AG04449 (cell line): ENCODE measurements at regions not wholly inside any gene's neighbourhood (a gene's known extent, or its start where the extent isn't known, plus 50 kb on each side); places are given as distances from the start of the nearest gene placed in this dataset.

Source experiments
- CTCF ChIA-PET: fragments of 350-600 bp; formaldehyde crosslinking; extraction: SDS; loops from one replicate; lab custom pipeline; 2021; ENCODE audit warnings: antibody characterized with exemption; lab: Yijun Ruan, JAX
- POLR2A ChIA-PET: fragments of 400-600, 350-600 bp; formaldehyde crosslinking; extraction: SDS; loops from one replicate; lab custom pipeline; 2020; ENCODE audit warnings: antibody characterized with exemption, inconsistent platforms; lab: Yijun Ruan, JAX
- DNase-seq: peaks from one replicate; pipeline ENCODE4 v3.0.0-alpha.2; 2010; ENCODE audit warnings: low read depth, low spot score
- H3K4me3 ChIP-seq: 2 replicates; pipeline ENCODE4 v1.5.1; 2011; ENCODE audit warnings: low read depth, mild to moderate bottlenecking, control low read depth, low read length
- TF ChIP-seq, protein P1 (sequence below): IDR thresholded peaks from one replicate; pipeline ENCODE4 v1.5.1; 2011; ENCODE audit warnings: mild to moderate bottlenecking, moderate library complexity, low read length, control low read depth, inconsistent platforms; ENCODE audit not compliant: insufficient read depth; ENCODE audit errors: missing control alignments

- H3K4me3 ChIP-seq = no peak overlapping the region
- CTCF ChIA-PET = interaction anchor here (2.3 kb wide), 1 partner anchor 20 kb away, joined by 10 read pairs; no protein-coding TSS in a partner anchor
- DNase-seq = peak; percentile 94
- TF ChIP-seq, protein P1, sequence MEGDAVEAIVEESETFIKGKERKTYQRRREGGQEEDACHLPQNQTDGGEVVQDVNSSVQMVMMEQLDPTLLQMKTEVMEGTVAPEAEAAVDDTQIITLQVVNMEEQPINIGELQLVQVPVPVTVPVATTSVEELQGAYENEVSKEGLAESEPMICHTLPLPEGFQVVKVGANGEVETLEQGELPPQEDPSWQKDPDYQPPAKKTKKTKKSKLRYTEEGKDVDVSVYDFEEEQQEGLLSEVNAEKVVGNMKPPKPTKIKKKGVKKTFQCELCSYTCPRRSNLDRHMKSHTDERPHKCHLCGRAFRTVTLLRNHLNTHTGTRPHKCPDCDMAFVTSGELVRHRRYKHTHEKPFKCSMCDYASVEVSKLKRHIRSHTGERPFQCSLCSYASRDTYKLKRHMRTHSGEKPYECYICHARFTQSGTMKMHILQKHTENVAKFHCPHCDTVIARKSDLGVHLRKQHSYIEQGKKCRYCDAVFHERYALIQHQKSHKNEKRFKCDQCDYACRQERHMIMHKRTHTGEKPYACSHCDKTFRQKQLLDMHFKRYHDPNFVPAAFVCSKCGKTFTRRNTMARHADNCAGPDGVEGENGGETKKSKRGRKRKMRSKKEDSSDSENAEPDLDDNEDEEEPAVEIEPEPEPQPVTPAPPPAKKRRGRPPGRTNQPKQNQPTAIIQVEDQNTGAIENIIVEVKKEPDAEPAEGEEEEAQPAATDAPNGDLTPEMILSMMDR = no peak
- POLR2A ChIA-PET = interaction anchor here (0.6 kb wide), 1 partner anchor 115 kb away, joined by 3 read pairs; no protein-coding TSS in a partner anchor
Observed at GRCh38 chr2:67917332-67918054, 145.3 kb downstream of the C1D start.

DNA sequence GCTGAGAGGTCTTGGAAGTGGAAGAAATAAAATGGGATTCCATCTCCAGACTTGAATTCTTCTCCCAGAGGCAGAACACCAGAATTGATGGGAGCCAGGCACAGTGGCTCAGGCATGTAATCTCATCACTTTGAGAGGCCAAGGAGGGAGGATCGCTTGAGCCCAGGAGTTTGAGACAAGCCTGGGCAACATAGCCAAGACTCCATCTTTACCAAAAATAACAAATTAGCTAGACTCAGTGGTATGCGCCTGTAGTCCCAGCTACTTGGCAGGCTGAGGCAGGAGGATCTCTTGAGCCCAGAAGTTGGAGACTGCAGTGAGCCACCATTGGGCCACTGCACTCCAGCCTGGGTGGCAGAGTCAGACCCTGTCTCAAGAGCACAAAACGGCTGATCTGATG lies 144.3 kb downstream of the C1D start:
- ChIA-PET POLR2A (no interaction called here), CTCF (no interaction called here)
- no peak overlapping the region for H3K4me3 ChIP-seq
- TF ChIP-seq, protein P1 = no peak
- no peak for DNase-seq

- DNase-seq = no peak
- TF ChIP-seq, protein P1 = no peak
- H3K4me3 ChIP-seq = no peak overlapping the region
- ChIA-PET POLR2A (no interaction called here), CTCF (interaction anchor here (1.3 kb wide), 1 partner anchor 19 kb away, joined by 3 read pairs; no protein-coding TSS in a partner anchor)
Observed at GRCh38 chr2:67919490-67919889, 143.3 kb downstream of the C1D start.

DNA sequence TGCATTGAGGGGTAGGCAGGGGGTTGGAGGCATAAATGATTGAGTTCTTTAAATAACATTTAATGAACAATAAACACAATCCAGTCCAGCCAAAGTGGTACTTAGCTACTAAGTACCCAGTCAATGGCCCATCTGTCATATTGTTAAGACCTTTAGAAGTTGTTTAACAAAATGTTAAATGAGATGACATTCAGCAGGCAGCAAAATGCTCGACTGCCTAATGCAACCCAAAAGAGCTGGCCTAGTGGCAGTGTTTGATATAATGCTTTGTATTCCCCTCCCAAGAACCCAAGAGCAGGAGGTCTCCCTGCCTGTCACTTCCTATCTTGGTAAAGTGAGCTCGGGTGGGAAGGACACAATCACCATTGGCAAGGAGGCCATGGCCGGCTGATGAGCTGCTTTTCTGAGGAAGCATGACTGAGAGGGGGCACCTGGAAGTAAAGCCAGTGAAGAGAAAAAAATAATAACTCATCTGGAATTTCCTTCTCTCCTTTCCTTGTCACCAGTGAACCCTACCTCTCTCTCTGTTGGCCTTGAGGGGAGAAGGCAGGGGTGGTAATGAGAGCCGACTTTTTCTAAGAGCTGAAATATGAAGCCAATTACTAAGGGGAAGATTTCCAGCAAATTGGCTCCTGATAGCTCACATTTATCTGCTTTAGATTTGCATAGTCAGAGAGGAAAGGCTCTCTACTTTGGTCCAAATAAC lies 140.6 kb downstream of the C1D start:
- POLR2A ChIA-PET = no interaction called here
- TF ChIP-seq, protein P1 = no peak
- CTCF ChIA-PET = no interaction called here
- H3K4me3 ChIP-seq = no peak overlapping the region
- DNase-seq = no peak

DNA sequence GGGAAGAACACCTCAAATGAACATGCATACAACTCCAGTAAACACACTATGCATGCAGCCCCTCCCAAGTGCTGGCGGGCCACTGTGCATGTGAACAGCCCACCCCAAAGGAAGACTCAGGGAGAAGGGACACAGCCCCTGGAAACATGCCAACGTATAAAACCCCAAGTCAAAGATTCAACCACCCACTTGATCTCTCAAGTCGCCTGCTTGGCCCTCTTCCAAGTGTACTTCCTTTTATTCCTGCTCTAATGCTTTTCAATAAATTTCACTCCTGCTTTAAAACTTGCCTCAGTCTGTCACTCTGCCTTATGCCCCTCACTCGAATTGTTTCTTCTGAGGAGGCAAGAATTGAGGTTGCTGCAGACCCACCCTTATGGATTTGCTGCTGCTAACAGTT lies 139.1 kb downstream of the C1D start:
- no peak overlapping the region for H3K4me3 ChIP-seq
- DNase-seq = no peak
- ChIA-PET CTCF (no interaction called here), POLR2A (no interaction called here)
- TF ChIP-seq, protein P1 = no peak

DNA sequence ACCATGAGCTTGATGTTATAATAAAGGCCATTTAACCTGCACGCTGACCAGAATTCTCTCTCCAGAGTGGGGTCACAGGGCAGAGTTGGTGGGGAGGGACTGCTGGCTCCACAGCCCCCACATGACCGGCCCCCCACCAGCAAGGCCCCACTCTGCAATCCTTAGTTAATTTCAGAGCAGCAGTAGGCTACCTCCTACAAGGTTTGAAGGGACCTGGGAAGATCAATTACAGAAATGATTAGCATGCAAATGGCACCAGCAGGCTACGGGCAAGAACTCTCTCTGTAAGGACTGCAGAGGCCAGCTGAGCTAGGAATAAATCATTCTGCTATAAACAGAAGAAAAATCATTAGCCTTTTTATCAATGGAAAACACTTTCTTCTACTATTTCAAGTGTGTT lies 135.3 kb downstream of the C1D start:
- DNase-seq = no peak
- no peak overlapping the region for H3K4me3 ChIP-seq

More for the DNA sequence above, 135.3 kb downstream of the C1D start:
- POLR2A ChIA-PET = no interaction called here
- TF ChIP-seq, protein P1 = no peak
- CTCF ChIA-PET = no interaction called here
